ENCODE measurements at regions not wholly inside any gene's neighbourhood (a gene's known extent, or its start where the extent isn't known, plus 50 kb on each side); places are given as distances from the start of the nearest gene placed in this dataset.

GRCh38 chr4:187889651-187890050 is 105.9 kb upstream of the ZFP42 start:
- H3K9me3 ChIP-seq (replicated peaks in 1 of 3), result no peaks in the 10 kb centered on the region
- no peak for DNase-seq
- no peaks in the 10 kb centered on the region for H3K27me3 ChIP-seq
- intact Hi-C loops (cut with DNase I), result no loop called here
- H3K4me1 ChIP-seq (replicated peaks in 1 of 2), result no peaks in the 10 kb centered on the region
- H3K4me3 ChIP-seq, result no peak overlapping the region
- TF ChIP-seq CTCF (IDR thresholded peaks at IDR 0.05), result no peak
- H3K27ac ChIP-seq, result no peak overlapping the region
- 88 to 92% (median 90%) methylated on average over 6 of the region's 6 CpGs for WGBS, 4 donors
- H3K36me3 ChIP-seq (replicated peaks in 1 of 2), result no peaks in the 10 kb centered on the region

GRCh38 chr4:187893418-187893817 is 102.2 kb upstream of the ZFP42 start:
- no peaks in the 10 kb centered on the region for H3K4me1 ChIP-seq (replicated peaks in 1 of 2)
- H3K36me3 ChIP-seq (replicated peaks in 1 of 2), result no peaks in the 10 kb centered on the region
- no peak overlapping the region for H3K27ac ChIP-seq
- 74 to 86% (median 79%) methylated on average over 5 of the region's 5 CpGs for WGBS, 4 donors
- no peaks in the 10 kb centered on the region for H3K9me3 ChIP-seq (replicated peaks in 1 of 3)
- intact Hi-C loops (cut with DNase I), result no loop called here
- no peaks in the 10 kb centered on the region for H3K27me3 ChIP-seq
- H3K4me3 ChIP-seq, result no peak overlapping the region
- TF ChIP-seq CTCF (IDR thresholded peaks at IDR 0.05), result no peak
- TF ChIP-seq POLR2A (IDR thresholded peaks at IDR 0.05), result no peak
- no peak for DNase-seq

- TF ChIP-seq CTCF (IDR thresholded peaks at IDR 0.05) (no peak), POLR2A (IDR thresholded peaks at IDR 0.05) (no peak)
- WGBS, 4 donors, result 73 to 91% (median 84%) methylated on average over 5 of the region's 5 CpGs
- no peaks in the 10 kb centered on the region for H3K27me3 ChIP-seq
- H3K9me3 ChIP-seq (replicated peaks in 1 of 3), result no peaks in the 10 kb centered on the region
- DNase-seq, result no peak
- H3K4me1 ChIP-seq (replicated peaks in 1 of 2), result peaks cover 0 to 1% of the 10 kb centered on the region in 2 donors
- no peaks in the 10 kb centered on the region for H3K36me3 ChIP-seq (replicated peaks in 1 of 2)
- no peak overlapping the region for H3K27ac ChIP-seq
- H3K4me3 ChIP-seq, result no peak overlapping the region
- intact Hi-C loops (cut with DNase I), result no loop called here
These were observed 92.5 kb upstream of the ZFP42 start for GRCh38 chr4:187903106-187903505.

GRCh38 chr4:187903700-187904099 is 91.9 kb upstream of the ZFP42 start:
- TF ChIP-seq CTCF (IDR thresholded peaks at IDR 0.05) (no peak), POLR2A (IDR thresholded peaks at IDR 0.05) (no peak)
- H3K4me1 ChIP-seq (replicated peaks in 1 of 2), result peaks cover 0 to 6% of the 10 kb centered on the region in 2 donors
- H3K27ac ChIP-seq, result no peak overlapping the region
- no peak overlapping the region for H3K4me3 ChIP-seq
- no peaks in the 10 kb centered on the region for H3K9me3 ChIP-seq (replicated peaks in 1 of 3)
- no peak for DNase-seq
- 25 to 44% (median 36%) methylated on average over 1 of the region's 1 CpG for WGBS, 4 donors
- intact Hi-C loops (cut with DNase I), result no loop called here
- no peaks in the 10 kb centered on the region for H3K27me3 ChIP-seq
- H3K36me3 ChIP-seq (replicated peaks in 1 of 2), result no peaks in the 10 kb centered on the region
